ENCODE measurements at regions not wholly inside any gene's neighbourhood (a gene's known extent, or its start where the extent isn't known, plus 50 kb on each side); places are given as distances from the start of the nearest gene placed in this dataset.
"Not testable (repeated sequence)": the region's sequence is repeated elsewhere in the genome, so short reads cannot be mapped to it uniquely, and the experiment has no call there.

GRCh38 chr1:104309673-104310072 is 560.0 kb downstream of the AMY1C start:
- DNase-seq (ENCODE audit: low read depth, low spot score): no peak

DNA sequence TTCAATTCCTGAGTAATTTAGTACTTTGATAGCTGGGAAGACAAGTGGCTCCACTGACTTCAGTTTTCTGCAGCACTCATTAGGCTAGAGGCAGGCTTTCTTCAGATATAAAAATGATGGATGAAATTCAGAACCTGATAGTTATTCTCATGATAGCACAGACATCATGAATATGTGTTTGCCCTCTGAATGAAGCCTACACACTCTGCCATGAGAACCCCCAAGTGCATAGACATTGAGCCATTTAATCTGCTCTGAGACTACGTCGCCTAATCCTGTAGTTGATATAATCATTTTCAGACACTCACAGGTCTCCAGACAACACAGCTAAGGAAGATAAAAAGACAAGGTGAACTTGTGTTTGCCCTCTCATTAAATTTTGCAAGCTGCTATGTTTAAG is 566.1 kb downstream of the AMY1C start:
- no peak for DNase-seq (ENCODE audit: low read depth, low spot score)

DNA sequence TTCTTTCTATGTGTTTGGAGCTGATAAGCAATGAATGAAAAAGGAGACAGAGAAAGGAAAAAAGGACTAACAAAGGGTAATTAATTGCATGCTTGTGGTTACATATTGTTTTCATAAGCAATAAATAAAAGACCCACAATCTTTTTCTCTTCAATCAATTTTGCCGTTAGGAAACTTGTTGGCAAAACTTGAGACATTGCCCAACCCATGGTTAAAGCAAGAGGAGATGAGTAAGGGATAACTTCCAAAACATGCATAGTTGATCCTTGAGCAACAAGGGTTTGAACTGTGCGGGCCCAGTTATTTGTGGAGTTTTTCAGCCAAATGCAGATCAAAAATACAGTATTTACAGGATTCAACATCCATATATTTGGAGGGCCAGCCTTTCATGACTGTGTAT is 572.4 kb downstream of the AMY1C start:
- DNase-seq (ENCODE audit: low read depth, low spot score): no peak

- no peak for DNase-seq (ENCODE audit: low read depth, low spot score)
Observed at GRCh38 chr1:104329278-104329677, 579.6 kb downstream of the AMY1C start.

GRCh38 chr1:104331763-104332162 is 582.1 kb downstream of the AMY1C start:
- no peak for DNase-seq (ENCODE audit: low read depth, low spot score)

DNA sequence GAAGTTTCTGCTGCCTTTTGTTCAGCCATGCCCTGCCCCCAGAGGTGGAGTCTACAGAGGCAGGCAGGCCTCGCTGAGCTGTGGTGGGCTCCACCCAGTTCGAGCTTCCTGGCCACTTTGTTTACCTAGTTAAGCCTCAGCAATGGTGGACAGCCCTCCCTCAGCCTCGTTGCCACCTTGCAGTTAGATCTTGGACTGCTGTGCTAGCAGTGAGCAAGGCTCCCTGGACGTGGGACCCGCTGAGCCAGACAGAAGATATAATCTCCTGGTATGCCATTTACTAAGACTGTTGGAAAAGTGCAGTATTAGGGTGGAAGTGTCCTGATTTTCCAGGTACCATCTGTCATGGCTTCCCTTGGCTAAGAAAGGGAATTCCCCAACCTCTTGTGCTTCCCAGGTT is 588.2 kb downstream of the AMY1C start:
- DNase-seq (ENCODE audit: low read depth, low spot score): not testable (repeated sequence)

GRCh38 chr1:104341944-104342343 is 592.2 kb downstream of the AMY1C start:
- DNase-seq (ENCODE audit: low read depth, low spot score): no peak

GRCh38 chr1:104348277-104348676 is 598.6 kb downstream of the AMY1C start:
- DNase-seq (ENCODE audit: low read depth, low spot score): no peak

DNA sequence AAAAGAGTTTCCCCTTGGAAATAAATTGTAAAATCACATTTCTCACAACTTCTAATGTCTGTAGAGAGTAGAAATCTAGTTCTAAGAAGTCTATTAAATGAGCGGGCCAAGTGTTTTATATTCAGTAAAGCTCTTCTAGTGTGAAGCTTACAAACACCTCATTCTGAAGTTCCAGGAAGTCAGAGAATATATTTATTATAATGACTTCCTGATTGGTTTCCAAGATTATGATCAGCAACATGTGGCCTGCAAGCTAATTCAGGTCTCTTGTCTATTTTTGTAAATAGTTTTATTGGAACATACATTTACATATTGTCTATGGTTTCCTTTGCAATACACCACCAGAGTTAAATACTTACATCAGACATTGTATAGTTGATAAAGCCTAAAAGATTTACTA is 603.9 kb downstream of the AMY1C start:
- no peak for DNase-seq (ENCODE audit: low read depth, low spot score)

GRCh38 chr1:104358086-104358485 is 608.4 kb downstream of the AMY1C start:
- no peak for DNase-seq (ENCODE audit: low read depth, low spot score)

DNA sequence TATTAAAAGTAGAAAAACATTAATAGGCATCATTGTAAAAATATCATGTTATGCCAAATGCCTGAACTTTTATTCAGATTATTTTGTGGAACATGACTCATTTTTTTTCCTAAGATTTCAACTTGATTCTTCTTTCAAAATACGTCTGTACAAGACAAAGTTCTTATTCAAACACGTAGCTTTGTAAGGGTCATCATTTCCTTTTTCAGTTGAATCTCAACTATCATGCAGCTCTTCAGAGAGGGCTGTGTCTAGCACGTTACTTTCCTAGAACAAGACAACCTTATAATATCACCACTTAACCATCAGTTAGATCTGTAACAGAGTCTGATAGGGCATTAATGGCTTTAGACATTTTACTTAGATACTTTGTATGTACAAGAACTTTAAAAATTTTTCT is 608.9 kb downstream of the AMY1C start:
- no peak for DNase-seq (ENCODE audit: low read depth, low spot score)

GRCh38 chr1:104378414-104378813 is 628.7 kb downstream of the AMY1C start:
- no peak for DNase-seq (ENCODE audit: low read depth, low spot score)

DNA sequence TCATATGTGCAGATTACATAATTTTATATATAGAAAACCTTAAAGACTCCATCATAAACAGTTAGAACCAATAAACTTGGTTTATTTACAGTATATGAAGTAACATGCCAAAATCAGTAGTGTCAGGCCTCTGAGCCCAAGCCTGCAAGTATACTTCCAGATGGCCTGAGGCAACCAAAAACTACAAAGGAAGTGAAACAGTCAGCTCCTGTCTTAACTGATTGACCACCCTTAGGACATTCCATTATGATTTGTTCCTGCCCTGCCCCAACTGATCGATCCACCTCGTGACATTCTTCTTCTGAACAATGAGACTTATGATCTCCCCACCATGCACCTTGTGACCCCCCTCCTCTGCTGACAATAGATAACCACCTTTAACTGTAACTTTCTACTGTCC is 630.3 kb downstream of the AMY1C start:
- DNase-seq (ENCODE audit: low read depth, low spot score): no peak

- no peak for DNase-seq (ENCODE audit: low read depth, low spot score)
Observed at GRCh38 chr1:104387716-104388508, 638.2 kb downstream of the AMY1C start.

- DNase-seq (ENCODE audit: low read depth, low spot score): no peak
Observed at GRCh38 chr1:104392552-104392951, 642.9 kb downstream of the AMY1C start.

DNA sequence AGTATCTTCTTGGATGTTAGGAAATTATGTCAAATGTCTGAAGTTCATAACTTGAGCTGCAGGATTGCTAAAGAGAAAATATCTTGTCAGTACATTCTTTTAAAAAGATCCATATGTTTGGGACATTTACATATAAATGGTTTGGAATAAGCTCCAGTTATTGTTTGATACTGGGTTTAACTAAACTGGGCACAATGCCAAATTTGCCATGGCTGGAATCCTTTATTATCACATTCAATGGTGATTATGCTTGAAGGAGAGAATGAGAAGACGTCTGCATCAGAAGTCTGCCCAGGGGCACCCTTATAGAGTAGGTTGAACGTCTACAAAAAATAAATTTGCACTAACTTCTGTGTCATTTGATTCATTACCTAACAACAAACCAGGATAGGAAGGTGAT is 652.5 kb downstream of the AMY1C start:
- no peak for DNase-seq (ENCODE audit: low read depth, low spot score)

DNA sequence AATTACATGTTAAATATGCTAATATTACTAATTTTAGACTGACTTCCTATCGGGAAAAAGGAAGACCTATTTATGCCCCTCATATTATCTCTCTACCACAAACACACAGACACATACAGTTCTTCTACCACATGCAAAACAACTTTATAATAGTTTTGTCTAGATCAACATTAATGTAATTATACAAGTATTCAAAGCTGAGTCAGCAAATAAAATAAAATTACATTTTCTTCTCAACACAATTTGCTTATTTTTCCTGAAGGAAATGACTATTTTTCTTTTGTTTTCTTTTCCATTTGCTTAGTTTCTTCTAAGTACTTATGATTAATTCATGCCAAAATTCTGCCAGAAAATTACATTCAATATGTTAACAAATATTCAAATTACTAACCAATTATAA is 654.2 kb downstream of the AMY1C start:
- no peak for DNase-seq (ENCODE audit: low read depth, low spot score)

GRCh38 chr1:104406728-104407127 is 657.0 kb downstream of the AMY1C start:
- no peak for DNase-seq (ENCODE audit: low read depth, low spot score)

DNA sequence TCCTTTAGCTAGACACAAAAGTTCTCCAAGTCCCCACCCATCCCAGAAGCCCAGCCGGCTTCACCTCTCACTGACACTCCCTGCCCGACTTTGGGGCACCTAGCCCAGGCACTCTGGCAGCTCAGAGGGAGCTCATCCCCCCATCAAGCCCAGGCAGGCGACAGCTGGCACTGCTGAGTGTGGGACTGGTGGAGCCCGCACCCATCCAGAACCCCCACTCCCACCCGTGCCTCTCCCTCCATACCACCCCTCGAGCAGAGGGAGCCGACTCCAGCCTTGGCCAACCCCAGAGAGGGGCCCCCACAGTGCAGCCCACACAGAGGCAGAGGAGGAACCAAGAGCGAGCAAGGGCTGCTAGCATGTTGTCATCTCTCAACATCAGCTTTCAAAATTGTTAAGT is 658.6 kb downstream of the AMY1C start:
- no peak for DNase-seq (ENCODE audit: low read depth, low spot score)

- DNase-seq (ENCODE audit: low read depth, low spot score): no peak
Observed at GRCh38 chr1:104435255-104435654, 685.6 kb downstream of the AMY1C start.

DNA sequence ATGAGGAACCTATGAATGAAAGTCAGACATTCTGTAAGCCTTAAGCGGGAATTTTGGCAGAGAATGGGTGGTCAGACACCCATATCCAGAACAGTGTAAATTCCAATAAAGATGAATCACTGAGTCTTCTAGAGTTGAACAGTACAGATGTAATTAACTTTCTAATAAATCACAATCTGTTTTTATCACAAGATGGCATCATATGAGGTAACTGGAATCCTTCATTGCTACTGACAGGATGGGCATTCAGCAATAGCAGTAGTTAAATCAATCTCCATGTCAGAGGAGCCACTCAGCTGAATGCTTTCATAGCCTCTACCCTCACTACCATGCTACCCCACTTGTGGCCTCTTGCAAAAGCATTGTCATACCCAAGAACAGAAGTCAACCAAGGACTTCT is 690.3 kb downstream of the AMY1C start:
- DNase-seq (ENCODE audit: low read depth, low spot score): no peak

GRCh38 chr1:104456724-104457123 is 707.0 kb downstream of the AMY1C start:
- no peak for DNase-seq (ENCODE audit: low read depth, low spot score)

GRCh38 chr1:104459886-104460285 is 710.2 kb downstream of the AMY1C start:
- DNase-seq (ENCODE audit: low read depth, low spot score): no peak

- no peak for DNase-seq (ENCODE audit: low read depth, low spot score)
Observed at GRCh38 chr1:104460880-104461279, 711.2 kb downstream of the AMY1C start.
